Keratinocyte (primary cell): ENCODE measurements at regions not wholly inside any gene's neighbourhood (a gene's known extent, or its start where the extent isn't known, plus 50 kb on each side); places are given as distances from the start of the nearest gene placed in this dataset.

Experiments
- EZH2 ChIP-seq: IDR thresholded peaks from one replicate; pipeline ENCODE4 v1.6.1; 2012; ENCODE audit warnings: inconsistent platforms, mild to moderate bottlenecking, low read length, moderate library complexity
- TF ChIP-seq, protein P1 (sequence below), 3 experiments: IDR thresholded peaks in 1 of 3; conservative IDR thresholded peaks in 1 of 3; optimal IDR thresholded peaks in 1 of 3; 2 replicates in 2 of 3; 3 replicates in 1 of 3; pipeline versions ENCODE3 to v1.5.1; 2011; ENCODE audit warnings: low read length in 3 of 3, mild to moderate bottlenecking in 3 of 3, moderate library complexity in 2 of 3, control low read depth in 1 of 3, inconsistent platforms in 1 of 3; ENCODE audit not compliant: insufficient read depth in 2 of 3; ENCODE audit errors: extremely low read depth in 1 of 3

DNA sequence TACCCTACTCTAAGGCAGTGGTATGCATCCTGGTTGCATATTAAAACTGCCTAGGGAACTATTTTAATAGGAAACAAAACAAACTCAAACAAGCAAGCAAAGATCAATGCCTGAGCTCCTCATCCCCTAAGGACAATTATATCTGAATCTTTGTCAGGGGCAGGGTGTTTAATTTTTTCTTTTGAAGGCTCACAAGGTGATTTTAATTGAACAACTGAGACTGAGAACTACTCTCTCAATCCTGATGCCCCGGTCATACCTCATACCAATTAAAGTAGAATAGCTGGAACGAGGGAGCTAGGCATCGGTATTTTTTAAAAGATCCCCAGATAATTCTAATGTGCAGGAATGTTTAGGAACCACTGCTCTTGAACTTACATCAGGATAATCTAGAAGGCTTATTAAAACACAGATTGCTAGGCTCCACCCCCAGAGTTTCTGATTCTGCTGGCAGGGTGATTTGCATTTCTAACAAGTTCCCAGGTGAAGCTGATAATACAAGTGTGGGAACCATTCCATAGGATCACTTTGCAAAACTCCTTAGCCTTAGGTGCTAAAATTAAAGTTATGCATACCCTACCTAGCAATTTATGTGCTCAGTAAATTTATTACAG lies 416.5 kb downstream of the GUCY1A2 start:
- TF ChIP-seq, protein P1, sequence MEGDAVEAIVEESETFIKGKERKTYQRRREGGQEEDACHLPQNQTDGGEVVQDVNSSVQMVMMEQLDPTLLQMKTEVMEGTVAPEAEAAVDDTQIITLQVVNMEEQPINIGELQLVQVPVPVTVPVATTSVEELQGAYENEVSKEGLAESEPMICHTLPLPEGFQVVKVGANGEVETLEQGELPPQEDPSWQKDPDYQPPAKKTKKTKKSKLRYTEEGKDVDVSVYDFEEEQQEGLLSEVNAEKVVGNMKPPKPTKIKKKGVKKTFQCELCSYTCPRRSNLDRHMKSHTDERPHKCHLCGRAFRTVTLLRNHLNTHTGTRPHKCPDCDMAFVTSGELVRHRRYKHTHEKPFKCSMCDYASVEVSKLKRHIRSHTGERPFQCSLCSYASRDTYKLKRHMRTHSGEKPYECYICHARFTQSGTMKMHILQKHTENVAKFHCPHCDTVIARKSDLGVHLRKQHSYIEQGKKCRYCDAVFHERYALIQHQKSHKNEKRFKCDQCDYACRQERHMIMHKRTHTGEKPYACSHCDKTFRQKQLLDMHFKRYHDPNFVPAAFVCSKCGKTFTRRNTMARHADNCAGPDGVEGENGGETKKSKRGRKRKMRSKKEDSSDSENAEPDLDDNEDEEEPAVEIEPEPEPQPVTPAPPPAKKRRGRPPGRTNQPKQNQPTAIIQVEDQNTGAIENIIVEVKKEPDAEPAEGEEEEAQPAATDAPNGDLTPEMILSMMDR (optimal IDR thresholded peaks at IDR 0.05 in 1 of 3, IDR thresholded peaks at IDR 0.05 in 1 of 3, conservative IDR thresholded peaks at IDR 0.05 in 1 of 3; ENCODE audit: extremely low read depth in 1 of 3, insufficient read depth in 2 of 3, low read length in 3 of 3) = no peak
- no peak for TF ChIP-seq EZH2
